ENCODE measurements at regions not wholly inside any gene's neighbourhood (a gene's known extent, or its start where the extent isn't known, plus 50 kb on each side); places are given as distances from the start of the nearest gene placed in this dataset.

- Histone ChIP-seq H3K9me3 (ENCODE audit: control insufficient read depth, low read depth, low read length) (no peaks in the 10 kb centered on the region), H2AK5ac (ENCODE audit: insufficient read length, low read length) (no peak overlapping the region), H2BK120ac (ENCODE audit: low read depth, low read length, poor library complexity, severe bottlenecking) (no peak overlapping the region), H3K14ac (ENCODE audit: insufficient read depth, low read length) (no peak overlapping the region), H4K5ac (ENCODE audit: insufficient read length, low read depth, low read length) (no peak overlapping the region), H4K91ac (ENCODE audit: insufficient read length, low read depth, low read length) (no peak overlapping the region), H3K27ac (ENCODE audit: insufficient read length, low read depth, low read length) (no peak overlapping the region), H3K4ac (ENCODE audit: low read depth, low read length) (no peak overlapping the region), H3K4me1 (ENCODE audit: insufficient read depth, low read length) (peaks cover 2% of the 10 kb centered on the region; the same call in 1 of the 2 replicates), H3K23me2 (ENCODE audit: insufficient read length, low read depth, low read length, poor library complexity, severe bottlenecking) (no peaks in the 10 kb centered on the region), H3K9ac (ENCODE audit: extremely low read depth, insufficient read length, low read length) (no peak overlapping the region), H2BK20ac (ENCODE audit: low read depth, low read length, poor library complexity, severe bottlenecking) (no peak overlapping the region), H3K23ac (ENCODE audit: insufficient read length, low read depth, low read length) (no peak overlapping the region), H3K27me3 (ENCODE audit: insufficient read depth, low read length) (no peaks in the 10 kb centered on the region), H3K18ac (ENCODE audit: insufficient read length, low read depth, low read length) (no peak overlapping the region), H2AFZ (ENCODE audit: low read length) (no peak overlapping the region), H3K79me1 (ENCODE audit: insufficient read depth, low read depth, low read length, poor library complexity, severe bottlenecking) (no peaks in the 10 kb centered on the region), H3K4me2 (ENCODE audit: insufficient read depth, insufficient read length, low read length) (no peak overlapping the region), H2BK12ac (ENCODE audit: insufficient read length, low read depth, low read length) (no peak overlapping the region), H2BK15ac (ENCODE audit: low read depth, low read length) (no peak overlapping the region), H4K8ac (replicated peaks; ENCODE audit: insufficient read length, low read depth, low read length) (no peak overlapping the region), H2BK5ac (ENCODE audit: insufficient read length, low read length) (no peak overlapping the region), H3K79me2 (ENCODE audit: insufficient read depth, low read length) (no peaks in the 10 kb centered on the region), H3K56ac (ENCODE audit: insufficient read length, low read depth, low read length) (no peak overlapping the region), H3T11ph (ENCODE audit: low read length) (no peak overlapping the region), H4K20me1 (ENCODE audit: control insufficient read depth, insufficient read depth, insufficient read length) (no peaks in the 10 kb centered on the region)
- DNase-seq, result no peak
- Mint-ChIP-seq H3K4me1 (peaks cover 19 to 22% of the 10 kb centered on the region in 2 experiments), H3K27ac (no peak overlapping the region; a peak in 1 of 7 replicates), H3K36me3 (ENCODE audit: insufficient read depth in 1 of 3, low read depth in 3 of 3) (peaks cover 4 to 10% (median 4%) of the 10 kb centered on the region in 3 experiments; a peak in 4 of 7 replicates), H3K9me3 (peaks cover 0 to 2% of the 10 kb centered on the region in 2 experiments; a peak in 2 of 5 replicates), H3K27me3 (ENCODE audit: low read depth) (no peaks in the 10 kb centered on the region), H3K4me3 (no peak overlapping the region)
- TF ChIP-seq CTCF (conservative IDR thresholded peaks at IDR 0.05), result no peak
- WGBS (ENCODE audit: extremely low coverage, insufficient read length, low lambda C conversion rate), result no CpG with 5 or more reads among the region's 2 CpGs
Observed at GRCh38 chrX:110514509-110514908, 155.9 kb downstream of the RTL9 start.

Measured in H9 (cell line).